MCF 10A (cell line): ENCODE measurements at regions not wholly inside any gene's neighbourhood (a gene's known extent, or its start where the extent isn't known, plus 50 kb on each side); places are given as distances from the start of the nearest gene placed in this dataset.

Source experiments
- BruUV-seq: library from RNA; stranded (reverse); fragments of 400-500 nt; replicated peaks from 2 replicates; lab custom pipeline; 2021; lab: Mats Ljungman, UMichigan
- CTCF ChIA-PET: fragments of 300-600 bp; sonication (Branson Sonifier 250); formaldehyde crosslinking; extraction: SDS; loops from one replicate; lab custom pipeline; 2021; ENCODE audit warnings: antibody characterized with exemption, inconsistent platforms; lab: Yijun Ruan, JAX
- POLR2A ChIA-PET: fragments of 300-600, 350-650 bp; sonication (Branson Sonifier 250); formaldehyde crosslinking; extraction: SDS; loops from one replicate; lab custom pipeline; 2020; ENCODE audit warnings: antibody characterized with exemption, inconsistent platforms; lab: Yijun Ruan, JAX
- DNase-seq: peaks from one replicate; pipeline ENCODE4 v3.0.0-alpha.2; 2018; ENCODE audit not compliant: unreplicated experiment
- H3K27ac Mint-ChIP-seq: one replicate; pipeline ENCODE4 v1.8.0; 2022; ENCODE audit warnings: mild to moderate bottlenecking, low read depth, mixed read lengths; ENCODE audit not compliant: unreplicated experiment
- H3K27me3 Mint-ChIP-seq: one replicate; pipeline ENCODE4 v1.8.0; 2022; ENCODE audit warnings: mixed read lengths; ENCODE audit not compliant: insufficient read depth, unreplicated experiment
- H3K36me3 Mint-ChIP-seq: one replicate; pipeline ENCODE4 v1.8.0; 2022; ENCODE audit warnings: mild to moderate bottlenecking, moderate library complexity, mixed read lengths; ENCODE audit not compliant: insufficient read depth, unreplicated experiment
- H3K4me1 Mint-ChIP-seq: one replicate; pipeline ENCODE4 v1.8.0; 2022; ENCODE audit warnings: mixed read lengths; ENCODE audit not compliant: insufficient read depth, unreplicated experiment
- H3K4me3 Mint-ChIP-seq: one replicate; pipeline ENCODE4 v1.8.0; 2022; ENCODE audit warnings: mild to moderate bottlenecking, moderate library complexity, mixed read lengths; ENCODE audit not compliant: unreplicated experiment
- H3K9me3 Mint-ChIP-seq: one replicate; pipeline ENCODE4 v1.8.0; 2022; ENCODE audit warnings: mixed read lengths; ENCODE audit not compliant: unreplicated experiment
- intact Hi-C: fragments of 100-400 bp; cut with micrococcal nuclease; formaldehyde crosslinking; loops from 2 replicates; pipeline ENCODE4 v1.14.1; 2022
- TF ChIP-seq, protein P1 (sequence below): fragments of 200-600 bp; IDR thresholded peaks from one replicate; pipeline ENCODE4 v1.8.0; 2022; ENCODE audit warnings: antibody characterized with exemption, mild to moderate bottlenecking; ENCODE audit not compliant: unreplicated experiment

DNA sequence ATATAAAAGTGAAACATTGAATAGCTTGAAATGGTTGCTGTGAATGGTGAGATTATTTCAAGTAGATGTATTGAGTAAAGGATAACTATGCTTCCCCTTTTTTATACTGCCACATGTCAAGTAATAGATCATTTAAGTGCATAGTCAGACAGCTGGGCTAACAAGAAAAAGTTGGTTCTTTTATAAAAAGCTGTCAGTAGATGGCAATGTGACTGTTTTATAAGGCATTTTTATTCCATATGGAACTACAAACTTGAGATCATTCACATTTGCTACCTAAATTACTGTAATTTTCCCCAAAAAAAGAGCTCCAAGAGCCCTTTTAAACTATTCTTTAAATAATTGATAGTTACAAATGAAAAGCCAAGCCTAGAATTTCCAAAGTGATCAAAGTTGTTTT, 831.0 kb downstream of the C4orf33 start:
- Mint-ChIP-seq H3K4me1 (no peaks in the 10 kb centered on the region), H3K27ac (no peak overlapping the region), H3K9me3 (no peaks in the 10 kb centered on the region), H3K36me3 (no peaks in the 10 kb centered on the region), H3K4me3 (no peak overlapping the region), H3K27me3 (no peaks in the 10 kb centered on the region)
- CTCF ChIA-PET: interaction anchor here (0.5 to 2.8 kb wide), 11 partner anchors 401 to 1047 kb away, joined by 3 to 10 read pairs (median 3); no protein-coding TSS in a partner anchor
- POLR2A ChIA-PET: no interaction called here
- TF ChIP-seq, protein P1, sequence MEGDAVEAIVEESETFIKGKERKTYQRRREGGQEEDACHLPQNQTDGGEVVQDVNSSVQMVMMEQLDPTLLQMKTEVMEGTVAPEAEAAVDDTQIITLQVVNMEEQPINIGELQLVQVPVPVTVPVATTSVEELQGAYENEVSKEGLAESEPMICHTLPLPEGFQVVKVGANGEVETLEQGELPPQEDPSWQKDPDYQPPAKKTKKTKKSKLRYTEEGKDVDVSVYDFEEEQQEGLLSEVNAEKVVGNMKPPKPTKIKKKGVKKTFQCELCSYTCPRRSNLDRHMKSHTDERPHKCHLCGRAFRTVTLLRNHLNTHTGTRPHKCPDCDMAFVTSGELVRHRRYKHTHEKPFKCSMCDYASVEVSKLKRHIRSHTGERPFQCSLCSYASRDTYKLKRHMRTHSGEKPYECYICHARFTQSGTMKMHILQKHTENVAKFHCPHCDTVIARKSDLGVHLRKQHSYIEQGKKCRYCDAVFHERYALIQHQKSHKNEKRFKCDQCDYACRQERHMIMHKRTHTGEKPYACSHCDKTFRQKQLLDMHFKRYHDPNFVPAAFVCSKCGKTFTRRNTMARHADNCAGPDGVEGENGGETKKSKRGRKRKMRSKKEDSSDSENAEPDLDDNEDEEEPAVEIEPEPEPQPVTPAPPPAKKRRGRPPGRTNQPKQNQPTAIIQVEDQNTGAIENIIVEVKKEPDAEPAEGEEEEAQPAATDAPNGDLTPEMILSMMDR: peak; percentile 31
- no TSS peak for BruUV-seq
- intact Hi-C loops: loop anchor here (5.0 kb wide), 3 partner anchors 410 to 880 kb away; no protein-coding TSS in a partner anchor
- peak; percentile 21 for DNase-seq

DNA sequence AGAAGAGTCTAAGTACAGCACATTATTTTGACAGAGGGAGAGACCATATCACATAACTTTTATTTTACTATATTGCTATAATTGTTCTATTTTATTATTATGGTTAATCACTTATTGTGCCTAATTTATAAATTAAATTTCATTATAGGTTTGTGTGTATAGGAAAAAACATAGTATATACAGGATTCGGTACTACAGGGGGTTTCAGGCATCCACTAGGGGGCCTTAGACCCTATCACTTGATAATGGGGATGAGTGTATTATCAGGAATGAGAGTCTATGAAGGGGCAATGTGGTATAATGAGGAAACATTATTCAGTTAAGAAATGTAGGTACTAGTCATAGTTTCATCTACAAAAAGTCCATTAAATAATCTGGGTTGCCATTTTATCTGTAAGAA, 833.1 kb downstream of the C4orf33 start:
- Mint-ChIP-seq H3K36me3 (no peaks in the 10 kb centered on the region), H3K4me1 (no peaks in the 10 kb centered on the region), H3K4me3 (no peak overlapping the region), H3K27ac (no peak overlapping the region), H3K9me3 (no peaks in the 10 kb centered on the region), H3K27me3 (no peaks in the 10 kb centered on the region)
- intact Hi-C loops: loop anchor here (5.0 kb wide), 3 partner anchors 408 to 878 kb away; no protein-coding TSS in a partner anchor
- POLR2A ChIA-PET: no interaction called here
- peak; percentile 18 for DNase-seq
- no TSS peak for BruUV-seq
- CTCF ChIA-PET: no interaction called here
- TF ChIP-seq, protein P1: no peak

DNA sequence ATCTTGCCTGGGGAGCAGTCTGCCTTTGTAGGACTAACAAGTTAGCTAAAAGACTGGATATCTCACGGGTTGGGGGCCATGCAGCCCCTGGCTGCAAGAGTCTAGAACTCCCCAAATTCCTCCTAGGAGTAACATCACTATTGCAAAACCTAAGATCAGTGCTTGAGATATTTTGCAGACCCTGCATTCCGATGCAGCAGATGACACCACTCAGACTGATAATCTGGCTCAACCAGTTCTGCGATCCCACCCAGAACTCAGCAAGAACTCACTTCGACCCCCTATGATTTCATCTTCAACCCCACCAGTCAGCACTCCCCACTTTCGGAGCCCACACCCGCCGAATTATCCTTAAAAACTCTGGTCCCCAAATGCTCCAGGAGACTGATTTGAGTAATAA, 834.0 kb downstream of the C4orf33 start:
- POLR2A ChIA-PET: interaction anchor here (0.6 kb wide), 1 partner anchor 380 kb away, joined by 3 read pairs; no protein-coding TSS in a partner anchor
- H3K4me1 Mint-ChIP-seq: no peaks in the 10 kb centered on the region
- BruUV-seq: no TSS peak
- TF ChIP-seq, protein P1: no peak
- no peak overlapping the region for H3K27ac Mint-ChIP-seq
- no peak for DNase-seq
- H3K4me3 Mint-ChIP-seq: no peak overlapping the region
- intact Hi-C loops: loop anchor here (5.0 kb wide), 3 partner anchors 407 to 877 kb away; no protein-coding TSS in a partner anchor
- no peaks in the 10 kb centered on the region for H3K27me3 Mint-ChIP-seq
- H3K9me3 Mint-ChIP-seq: no peaks in the 10 kb centered on the region
- H3K36me3 Mint-ChIP-seq: no peaks in the 10 kb centered on the region
- CTCF ChIA-PET: interaction anchor here (0.6 to 0.7 kb wide), 4 partner anchors 54 to 808 kb away, joined by 3 to 5 read pairs (median 3); no protein-coding TSS in a partner anchor

DNA sequence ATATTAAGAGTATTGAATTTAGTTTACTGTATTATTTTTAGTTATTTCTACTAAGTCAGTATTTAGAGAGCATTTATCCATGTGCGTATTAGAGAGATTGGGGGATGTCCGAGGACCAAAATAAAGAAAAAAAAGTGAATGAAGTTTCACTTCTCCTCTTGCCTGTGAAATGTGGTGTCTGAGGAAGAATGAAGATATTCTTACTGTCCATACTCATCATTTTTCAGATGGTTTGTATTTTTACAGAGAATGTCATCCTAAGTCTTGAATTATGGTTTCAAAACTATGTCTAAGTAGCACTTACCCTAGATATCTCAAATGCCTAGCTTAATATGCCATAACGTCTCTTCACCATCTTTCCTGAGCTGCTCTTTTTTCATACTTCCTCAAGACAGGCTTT, 854.3 kb downstream of the C4orf33 start:
- H3K36me3 Mint-ChIP-seq: peaks cover 5% of the 10 kb centered on the region
- no peaks in the 10 kb centered on the region for H3K27me3 Mint-ChIP-seq
- BruUV-seq: no TSS peak
- intact Hi-C loops: no loop called here
- no peaks in the 10 kb centered on the region for H3K9me3 Mint-ChIP-seq
- H3K4me1 Mint-ChIP-seq: no peaks in the 10 kb centered on the region
- TF ChIP-seq, protein P1: no peak
- no peak overlapping the region for H3K27ac Mint-ChIP-seq
- DNase-seq: no peak
- CTCF ChIA-PET: no interaction called here
- H3K4me3 Mint-ChIP-seq: no peak overlapping the region
- POLR2A ChIA-PET: no interaction called here
